ENCODE measurements at regions not wholly inside any gene's neighbourhood (a gene's known extent, or its start where the extent isn't known, plus 50 kb on each side); places are given as distances from the start of the nearest gene placed in this dataset.

- no peak overlapping the region for H3K4me3 Mint-ChIP-seq
- no peaks in the 10 kb centered on the region for H3K27me3 Mint-ChIP-seq (ENCODE audit: low read depth)
- TF ChIP-seq CTCF (conservative IDR thresholded peaks at IDR 0.05) = no peak
- H3K4me1 Mint-ChIP-seq = peaks cover 3% of the 10 kb centered on the region
- peaks cover 9% of the 10 kb centered on the region for H3K9me3 Mint-ChIP-seq
- H3K36me3 Mint-ChIP-seq (ENCODE audit: low read depth) = no peaks in the 10 kb centered on the region
- no peak for DNase-seq (ENCODE audit: low read depth, low spot score)
- H3K27ac Mint-ChIP-seq (ENCODE audit: unreplicated experiment) = no peak overlapping the region
Measured at GRCh38 chr10:113985297-113985844, 58.3 kb upstream of the ADRB1 start.

GRCh38 chr10:113986316-113986715 is 57.4 kb upstream of the ADRB1 start:
- TF ChIP-seq CTCF (conservative IDR thresholded peaks at IDR 0.05) = no peak
- Mint-ChIP-seq H3K36me3 (ENCODE audit: low read depth) (no peaks in the 10 kb centered on the region), H3K4me3 (no peak overlapping the region), H3K27me3 (ENCODE audit: low read depth) (no peaks in the 10 kb centered on the region), H3K4me1 (peaks cover 3% of the 10 kb centered on the region), H3K9me3 (peaks cover 8% of the 10 kb centered on the region), H3K27ac (ENCODE audit: unreplicated experiment) (no peak overlapping the region)
- no peak for DNase-seq (ENCODE audit: low read depth, low spot score)

- Mint-ChIP-seq H3K4me1 (peaks cover 3% of the 10 kb centered on the region), H3K27ac (ENCODE audit: unreplicated experiment) (no peak overlapping the region), H3K9me3 (peaks cover 6% of the 10 kb centered on the region), H3K27me3 (ENCODE audit: low read depth) (no peaks in the 10 kb centered on the region), H3K4me3 (no peak overlapping the region), H3K36me3 (ENCODE audit: low read depth) (no peaks in the 10 kb centered on the region)
- TF ChIP-seq CTCF (conservative IDR thresholded peaks at IDR 0.05) = no peak
- DNase-seq (ENCODE audit: low read depth, low spot score) = no peak
Measured at GRCh38 chr10:113987156-113987555, 56.5 kb upstream of the ADRB1 start.

- Mint-ChIP-seq H3K27me3 (ENCODE audit: low read depth) (no peaks in the 10 kb centered on the region), H3K4me3 (no peak overlapping the region), H3K27ac (ENCODE audit: unreplicated experiment) (no peak overlapping the region), H3K4me1 (peaks cover 3% of the 10 kb centered on the region), H3K36me3 (ENCODE audit: low read depth) (no peaks in the 10 kb centered on the region), H3K9me3 (peaks cover 6% of the 10 kb centered on the region)
- no peak for TF ChIP-seq CTCF (conservative IDR thresholded peaks at IDR 0.05)
- no peak for DNase-seq (ENCODE audit: low read depth, low spot score)
Measured at GRCh38 chr10:113987805-113988204, 55.9 kb upstream of the ADRB1 start.

- TF ChIP-seq CTCF (conservative IDR thresholded peaks at IDR 0.05) = no peak
- Mint-ChIP-seq H3K27ac (ENCODE audit: unreplicated experiment) (no peak overlapping the region), H3K9me3 (peaks cover 6% of the 10 kb centered on the region), H3K27me3 (ENCODE audit: low read depth) (no peaks in the 10 kb centered on the region), H3K4me1 (peaks cover 3% of the 10 kb centered on the region), H3K36me3 (ENCODE audit: low read depth) (no peaks in the 10 kb centered on the region), H3K4me3 (no peak overlapping the region)
- no peak for DNase-seq (ENCODE audit: low read depth, low spot score)
Measured at GRCh38 chr10:113988535-113988934, 55.1 kb upstream of the ADRB1 start.

All from neural crest cell (in vitro differentiated cells).